Peyer's patch (tissue), 4 donors: ENCODE measurements at regions not wholly inside any gene's neighbourhood (a gene's known extent, or its start where the extent isn't known, plus 50 kb on each side); places are given as distances from the start of the nearest gene placed in this dataset.
"Not testable (repeated sequence)": the region's sequence is repeated elsewhere in the genome, so short reads cannot be mapped to it uniquely, and the experiment has no call there.

Experiments used
- DNase-seq, 3 donors: peaks; one replicate each; pipeline ENCODE4 v3.0.0-alpha.2; 2017 to 2019
- H3K27ac ChIP-seq, 4 donors: fragments of 200-600 bp; sonication (generic); one replicate each; pipeline ENCODE4 v1.5.1; 2016 to 2019
- H3K27me3 ChIP-seq, 2 donors: fragments of 200-600 bp; sonication (generic); one replicate each; pipeline ENCODE4 v1.5.1; 2019
- H3K36me3 ChIP-seq, 3 donors: fragments of 200-600 bp; sonication (generic); one replicate each; pipeline ENCODE4 v1.5.1; 2016 to 2019
- H3K4me1 ChIP-seq, 4 donors: fragments of 200-600 bp; sonication (generic); one replicate each; pipeline ENCODE4 v1.5.1; 2016 to 2019
- H3K4me3 ChIP-seq, 4 donors: fragments of 200-600 bp; sonication (generic); 1 replicate in 3 of 4; 2 replicates in 1 of 4; pipeline ENCODE4 v1.5.1; 2016 to 2019; ENCODE audit warnings: mild to moderate bottlenecking in 1 of 4
- H3K9me3 ChIP-seq, 4 donors: fragments of 200-600 bp; sonication (generic); one replicate each; pipeline ENCODE4 v1.5.1; 2016 to 2019; ENCODE audit warnings: mild to moderate bottlenecking in 1 of 4
- POLR2A ChIP-seq, 2 donors: fragments of 450-650 bp; IDR thresholded peaks; one replicate each; pipeline ENCODE4 v1.5.1; 2017; ENCODE audit warnings: antibody characterized with exemption in 2 of 2, mild to moderate bottlenecking in 2 of 2, moderate library complexity in 2 of 2
- TF ChIP-seq, protein P1 (sequence below), 6 experiments: fragments of 450-650 bp in 4 of 6; fragments of 200-600 bp in 2 of 6; sonication (generic) in 1 of 6; IDR thresholded peaks; one replicate each; pipeline ENCODE4 v1.5.1; 2017 to 2019; ENCODE audit warnings: antibody characterized with exemption in 6 of 6, mild to moderate bottlenecking in 3 of 6, moderate library complexity in 1 of 6

DNA sequence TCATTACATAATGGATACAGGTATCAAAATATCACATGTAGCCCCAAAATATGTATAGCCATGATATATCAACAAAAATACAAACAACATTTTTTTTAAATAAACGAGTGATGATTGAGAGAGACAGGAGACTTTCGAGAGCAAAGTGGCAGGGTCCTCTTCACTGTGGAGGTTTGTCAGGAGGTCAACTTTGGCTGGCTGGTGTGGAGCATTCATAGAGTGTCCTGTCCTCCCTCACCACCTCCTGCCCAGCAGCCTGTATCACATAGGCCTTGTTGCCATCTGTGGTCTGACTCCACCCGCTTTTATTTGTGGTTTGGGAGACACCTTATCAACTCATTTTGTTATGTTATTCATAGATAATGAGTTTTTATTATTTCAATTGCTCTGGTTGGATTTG, 206.9 kb downstream of the SYK start:
- TF ChIP-seq, protein P1, sequence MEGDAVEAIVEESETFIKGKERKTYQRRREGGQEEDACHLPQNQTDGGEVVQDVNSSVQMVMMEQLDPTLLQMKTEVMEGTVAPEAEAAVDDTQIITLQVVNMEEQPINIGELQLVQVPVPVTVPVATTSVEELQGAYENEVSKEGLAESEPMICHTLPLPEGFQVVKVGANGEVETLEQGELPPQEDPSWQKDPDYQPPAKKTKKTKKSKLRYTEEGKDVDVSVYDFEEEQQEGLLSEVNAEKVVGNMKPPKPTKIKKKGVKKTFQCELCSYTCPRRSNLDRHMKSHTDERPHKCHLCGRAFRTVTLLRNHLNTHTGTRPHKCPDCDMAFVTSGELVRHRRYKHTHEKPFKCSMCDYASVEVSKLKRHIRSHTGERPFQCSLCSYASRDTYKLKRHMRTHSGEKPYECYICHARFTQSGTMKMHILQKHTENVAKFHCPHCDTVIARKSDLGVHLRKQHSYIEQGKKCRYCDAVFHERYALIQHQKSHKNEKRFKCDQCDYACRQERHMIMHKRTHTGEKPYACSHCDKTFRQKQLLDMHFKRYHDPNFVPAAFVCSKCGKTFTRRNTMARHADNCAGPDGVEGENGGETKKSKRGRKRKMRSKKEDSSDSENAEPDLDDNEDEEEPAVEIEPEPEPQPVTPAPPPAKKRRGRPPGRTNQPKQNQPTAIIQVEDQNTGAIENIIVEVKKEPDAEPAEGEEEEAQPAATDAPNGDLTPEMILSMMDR (IDR thresholded peaks at IDR 0.05), result no peak
- no peak for TF ChIP-seq POLR2A (IDR thresholded peaks at IDR 0.05)
- no peak overlapping the region for H3K27ac ChIP-seq
- H3K4me1 ChIP-seq, result no peaks in the 10 kb centered on the region
- no peak for DNase-seq
- H3K9me3 ChIP-seq, result no peaks in the 10 kb centered on the region
- no peaks in the 10 kb centered on the region for H3K27me3 ChIP-seq
- no peaks in the 10 kb centered on the region for H3K36me3 ChIP-seq
- H3K4me3 ChIP-seq, result no peak overlapping the region

DNA sequence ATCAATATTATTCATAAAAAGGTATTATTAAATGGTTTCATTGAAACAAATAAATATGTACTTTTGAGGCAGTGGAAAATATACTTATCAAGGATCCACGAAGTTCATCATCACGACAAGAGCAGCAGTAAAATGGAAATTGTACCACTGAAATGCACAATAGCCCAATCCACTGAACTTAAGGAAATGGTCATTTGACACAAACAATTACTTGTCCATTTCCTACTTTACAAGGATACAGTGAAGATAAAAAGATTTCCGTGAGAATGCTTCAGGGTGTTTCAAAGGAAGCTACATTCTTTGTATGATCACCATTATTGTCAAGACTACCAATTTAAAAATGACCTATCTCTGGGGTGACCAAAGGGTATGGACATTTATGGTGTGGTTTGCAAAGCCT, 210.3 kb downstream of the SYK start:
- TF ChIP-seq, protein P1 (IDR thresholded peaks at IDR 0.05), result no peak
- Histone ChIP-seq H3K27me3 (no peaks in the 10 kb centered on the region), H3K27ac (no peak overlapping the region), H3K4me3 (no peak overlapping the region), H3K36me3 (no peaks in the 10 kb centered on the region), H3K4me1 (no peaks in the 10 kb centered on the region), H3K9me3 (no peaks in the 10 kb centered on the region)
- DNase-seq, result no peak

DNA sequence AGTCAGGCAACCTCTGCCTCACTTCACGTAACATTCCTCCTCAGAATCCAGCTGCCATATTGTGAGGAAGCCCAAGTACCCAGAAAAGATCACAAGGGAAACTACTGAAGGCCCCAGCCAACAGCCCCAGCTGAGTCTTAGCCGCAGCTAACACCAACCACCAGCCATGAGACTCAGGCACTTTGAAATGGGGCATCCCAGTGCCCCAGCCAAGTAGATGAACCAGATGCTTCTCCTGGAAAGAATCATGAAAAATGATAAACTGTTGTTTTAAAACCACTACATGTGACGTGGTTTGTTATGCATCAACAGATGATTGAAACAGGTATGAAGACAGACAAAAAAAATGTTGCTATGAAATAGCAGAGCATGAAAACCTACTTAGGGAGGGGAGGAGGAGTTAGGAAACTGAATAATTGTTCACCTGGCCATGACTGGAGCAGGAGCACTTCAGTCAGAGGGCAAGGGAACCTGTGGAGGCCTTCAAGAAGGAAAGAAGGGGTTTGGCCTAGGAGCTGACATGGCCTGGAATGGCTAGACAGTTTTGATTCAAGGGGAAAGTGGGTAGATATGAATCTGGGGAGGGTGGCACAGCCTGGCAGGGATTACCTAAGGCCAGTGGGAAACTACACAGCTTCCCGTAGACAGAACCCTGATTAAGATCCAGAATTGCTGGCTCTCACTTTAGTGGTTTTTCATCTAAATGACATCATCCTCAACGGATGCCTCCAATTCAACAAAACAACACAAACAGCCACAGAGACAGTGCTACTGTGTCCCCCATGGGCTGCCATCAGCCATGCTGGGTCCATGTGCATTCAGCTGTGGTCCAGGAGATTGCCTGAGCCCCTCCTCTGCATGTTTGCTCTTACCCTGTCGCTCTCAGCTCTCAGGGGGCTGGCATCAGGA, 211.6 kb downstream of the SYK start:
- no peak overlapping the region for H3K4me3 ChIP-seq
- TF ChIP-seq, protein P1 (IDR thresholded peaks at IDR 0.05), result no peak
- TF ChIP-seq POLR2A (IDR thresholded peaks at IDR 0.05), result no peak

GRCh38 chr9:91017245-91017644, 215.6 kb downstream of the SYK start:
- Histone ChIP-seq H3K4me3 (no peak overlapping the region), H3K4me1 (no peaks in the 10 kb centered on the region), H3K27ac (no peak overlapping the region), H3K36me3 (no peaks in the 10 kb centered on the region), H3K9me3 (no peaks in the 10 kb centered on the region), H3K27me3 (no peaks in the 10 kb centered on the region)
- no peak for DNase-seq
- TF ChIP-seq, protein P1 (IDR thresholded peaks at IDR 0.05), result no peak
- TF ChIP-seq POLR2A (IDR thresholded peaks at IDR 0.05), result no peak

More for the DNA sequence above, 211.6 kb downstream of the SYK start:
- H3K4me1 ChIP-seq, result no peaks in the 10 kb centered on the region
- H3K9me3 ChIP-seq, result no peaks in the 10 kb centered on the region
- no peak for DNase-seq
- H3K36me3 ChIP-seq, result no peaks in the 10 kb centered on the region
- H3K27me3 ChIP-seq, result no peaks in the 10 kb centered on the region
- no peak overlapping the region for H3K27ac ChIP-seq

DNA sequence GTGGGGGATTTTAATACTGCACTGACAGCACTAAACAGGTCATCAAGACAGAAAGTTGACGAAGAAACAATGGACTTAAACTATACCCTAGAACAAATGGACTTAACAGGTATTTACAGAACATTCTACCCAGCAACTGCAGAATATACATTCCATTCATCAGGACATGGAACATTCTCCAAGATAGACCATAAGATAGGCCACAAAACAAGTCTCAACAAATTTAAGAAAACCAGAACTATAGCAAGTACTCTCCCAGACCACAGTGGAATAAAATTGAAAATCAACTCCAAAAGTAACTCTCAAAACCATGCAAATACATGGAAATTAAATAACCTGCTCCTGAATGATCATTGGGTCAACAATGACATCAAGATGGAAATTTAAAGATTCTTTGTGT, 218.3 kb downstream of the SYK start:
- not testable (repeated sequence) for H3K4me1 ChIP-seq, H3K27me3 ChIP-seq

GRCh38 chr9:91021656-91022055, 220.0 kb downstream of the SYK start:
- not testable (repeated sequence) for H3K4me1 ChIP-seq

More for the DNA sequence above, 218.3 kb downstream of the SYK start:
- not testable (repeated sequence) for H3K36me3 ChIP-seq, H3K9me3 ChIP-seq, H3K4me3 ChIP-seq, DNase-seq, H3K27ac ChIP-seq

More at GRCh38 chr9:91021656-91022055, 220.0 kb downstream of the SYK start:
- H3K36me3 ChIP-seq, DNase-seq, H3K4me3 ChIP-seq, H3K9me3 ChIP-seq, H3K27me3 ChIP-seq, H3K27ac ChIP-seq: not testable (repeated sequence)
